Inflammatory macrophage treated with lipopolysaccharide for 1 hour (primary cell): ENCODE measurements at regions not wholly inside any gene's neighbourhood (a gene's known extent, or its start where the extent isn't known, plus 50 kb on each side); places are given as distances from the start of the nearest gene placed in this dataset.
"Not testable (repeated sequence)": the region's sequence is repeated elsewhere in the genome, so short reads cannot be mapped to it uniquely, and the experiment has no call there.

Experiments
- DNase-seq, 2 donors: peaks; one replicate each; pipeline ENCODE4 v3.0.0-alpha.2; 2020 to 2022

- DNase-seq: no peak
Observed at GRCh38 chr16:60763869-60764268, 1272.4 kb downstream of the CDH8 start.

- DNase-seq: no peak
Observed at GRCh38 chr16:60755907-60756306, 1280.3 kb downstream of the CDH8 start.

- no peak for DNase-seq
Observed at GRCh38 chr16:60748366-60748765, 1287.9 kb downstream of the CDH8 start.

DNA sequence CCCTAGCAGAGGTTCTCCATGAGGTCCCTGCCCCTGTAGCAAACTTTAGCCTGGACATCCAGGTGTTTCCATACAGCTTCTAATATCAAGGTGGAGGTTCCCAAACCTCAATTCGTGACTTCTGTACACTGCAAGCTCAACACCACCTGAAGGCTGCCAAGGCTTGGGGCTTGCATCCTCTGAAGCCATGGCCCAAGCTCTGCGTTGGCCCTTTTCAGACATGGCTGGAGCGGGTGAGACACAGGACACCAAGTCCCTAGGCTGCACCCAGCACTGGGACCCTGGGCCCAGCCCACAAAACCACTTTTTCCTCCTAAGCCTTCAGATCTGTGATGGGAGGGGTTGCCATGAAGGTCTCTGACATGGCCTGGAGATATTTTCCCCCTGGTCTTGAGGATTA, 1292.0 kb downstream of the CDH8 start:
- no peak for DNase-seq

GRCh38 chr16:60741810-60742209, 1294.4 kb downstream of the CDH8 start:
- no peak for DNase-seq

DNA sequence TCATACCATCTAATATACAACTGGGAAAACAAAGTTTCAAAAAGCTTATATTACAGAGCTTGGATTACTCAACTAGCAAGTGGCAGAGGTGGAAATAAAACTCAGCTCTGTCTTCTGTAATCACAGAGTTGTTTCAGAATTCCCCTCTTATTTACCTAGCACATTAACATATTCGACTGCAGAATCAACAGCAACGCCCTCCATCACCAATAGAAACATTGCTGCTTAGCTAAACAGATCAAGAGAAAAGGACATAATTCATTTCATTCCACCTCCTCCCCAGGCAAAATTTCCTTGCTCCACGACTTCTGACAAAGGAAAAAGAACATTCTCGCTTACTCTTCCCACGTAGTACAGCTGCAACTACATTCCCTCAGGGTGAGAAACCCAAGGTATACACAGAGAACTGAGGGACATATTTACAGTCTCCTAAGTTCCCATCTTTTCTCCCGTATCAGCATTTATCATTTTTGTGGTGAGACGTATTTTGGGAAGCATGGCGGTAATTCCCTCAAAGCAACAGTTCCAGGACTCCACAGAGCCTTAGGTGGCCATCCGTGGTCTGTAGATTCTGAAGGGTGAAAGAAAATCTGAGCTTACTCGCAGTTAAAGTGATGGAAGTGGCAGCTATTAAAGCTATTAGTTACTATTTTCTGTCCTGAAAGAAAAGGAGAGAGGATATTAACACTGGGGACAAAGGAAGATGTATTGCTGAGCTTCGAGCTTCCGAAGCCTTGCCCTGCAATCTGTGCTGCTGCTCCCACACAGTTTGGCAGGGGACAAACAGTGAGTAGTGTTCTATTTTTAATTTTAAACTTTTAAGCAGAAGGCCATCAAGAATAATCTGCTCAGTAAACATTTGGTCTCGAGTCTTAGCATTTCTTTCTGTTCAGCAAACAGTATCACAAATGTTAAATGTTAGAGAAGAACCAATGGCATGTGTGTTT, 1296.2 kb downstream of the CDH8 start:
- DNase-seq: no peak

DNA sequence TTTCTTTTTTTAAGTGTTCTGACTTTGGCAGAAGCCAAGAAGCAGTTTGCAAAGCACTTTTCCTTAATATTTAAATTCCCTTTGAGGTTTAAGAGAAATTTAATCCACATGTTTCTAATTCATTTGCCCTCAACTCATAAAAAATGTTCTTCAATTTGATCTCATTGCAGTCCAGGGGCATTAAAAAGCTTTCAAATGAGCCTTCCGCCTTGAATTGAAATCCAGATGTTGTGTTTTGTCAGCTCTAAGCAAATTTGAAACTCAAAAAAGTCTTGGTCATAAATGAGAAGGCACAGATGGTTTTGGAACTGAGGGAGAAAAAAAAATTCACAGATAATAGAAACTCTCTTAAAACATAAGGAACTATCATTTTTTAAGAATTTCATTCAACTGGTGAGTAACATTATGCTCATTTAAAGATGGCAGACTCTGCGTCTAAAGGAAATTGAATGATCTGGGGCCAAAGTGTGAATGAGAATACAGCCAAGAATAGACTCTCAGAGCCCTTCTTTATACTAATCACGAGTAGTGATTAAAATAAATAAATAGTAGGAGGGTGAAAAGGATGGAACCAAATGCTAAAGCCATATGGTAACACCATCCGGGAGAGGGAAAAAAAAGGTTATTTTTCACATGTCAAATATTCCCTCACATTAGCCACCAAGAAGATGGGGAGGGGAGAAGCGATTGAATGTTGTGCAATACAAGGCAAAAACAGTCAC, 1304.7 kb downstream of the CDH8 start:
- no peak for DNase-seq

- DNase-seq: no peak
Observed at GRCh38 chr16:60729051-60729450, 1307.2 kb downstream of the CDH8 start.

GRCh38 chr16:60727851-60728250, 1308.4 kb downstream of the CDH8 start:
- no peak for DNase-seq

- no peak for DNase-seq
Observed at GRCh38 chr16:60720060-60720459, 1316.2 kb downstream of the CDH8 start.

DNA sequence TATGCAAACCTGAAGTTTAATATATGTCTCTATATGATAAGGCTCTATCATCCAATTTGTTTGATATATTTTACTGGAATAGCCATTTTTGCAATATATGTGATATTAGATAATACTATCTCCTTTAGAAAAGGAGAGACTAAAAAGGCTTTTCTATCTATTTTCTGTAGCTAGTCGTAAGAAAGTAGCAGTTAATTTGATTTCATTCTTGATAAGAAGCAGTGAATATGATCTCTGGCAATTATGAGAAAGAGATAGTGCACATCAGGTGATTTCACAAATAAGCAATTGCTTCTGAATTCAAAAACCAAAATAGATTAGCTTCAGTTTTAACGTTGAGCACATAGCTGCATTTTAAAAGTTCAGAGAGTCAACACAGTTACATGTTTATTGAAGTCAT, 1318.4 kb downstream of the CDH8 start:
- no peak for DNase-seq

GRCh38 chr16:60712144-60712543, 1324.1 kb downstream of the CDH8 start:
- no peak for DNase-seq

- no peak for DNase-seq
Observed at GRCh38 chr16:60704726-60705125, 1331.5 kb downstream of the CDH8 start.

GRCh38 chr16:60703096-60703495, 1333.1 kb downstream of the CDH8 start:
- no peak for DNase-seq

DNA sequence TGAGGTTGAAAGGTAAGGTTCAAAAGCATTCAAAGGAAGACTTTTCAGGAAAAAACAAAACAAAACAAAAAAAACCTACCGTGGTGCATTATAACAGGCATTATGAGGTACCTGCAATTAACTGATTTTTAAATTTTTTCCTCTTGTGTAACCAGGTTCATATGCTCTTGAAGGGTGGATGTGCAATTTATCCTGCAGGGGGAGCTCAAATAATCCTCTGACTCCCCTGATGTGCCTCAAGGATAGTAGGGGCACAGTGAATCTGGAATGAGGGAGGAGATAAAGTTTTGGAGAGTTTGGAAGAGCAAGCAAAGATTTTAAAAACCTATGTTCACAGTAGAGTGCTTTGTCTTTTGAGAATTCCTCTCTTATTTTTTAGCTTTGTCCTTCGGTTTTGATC, 1349.4 kb downstream of the CDH8 start:
- no peak for DNase-seq

- DNase-seq: no peak
Observed at GRCh38 chr16:60684002-60684401, 1352.2 kb downstream of the CDH8 start.

GRCh38 chr16:60682219-60682618, 1354.0 kb downstream of the CDH8 start:
- DNase-seq: no peak

GRCh38 chr16:60681043-60681442, 1355.2 kb downstream of the CDH8 start:
- DNase-seq: no peak

DNA sequence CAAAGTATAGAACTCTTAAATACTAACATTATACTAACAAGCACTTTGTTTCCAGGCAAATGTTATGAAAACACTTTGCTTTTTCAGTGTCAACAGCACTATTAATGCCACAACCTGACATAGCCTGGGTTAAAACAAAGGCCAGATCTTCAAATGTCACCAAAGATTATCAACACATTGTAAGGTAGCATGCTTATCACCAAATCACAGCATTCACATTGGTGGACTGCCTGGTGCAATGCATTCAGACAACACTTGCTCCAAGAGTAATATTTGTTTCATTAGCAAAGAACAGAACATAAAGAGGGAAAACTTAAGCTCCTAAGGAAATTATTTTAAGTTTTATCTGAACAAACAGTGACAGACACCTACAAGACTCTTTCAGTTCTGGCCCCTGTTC, 1361.2 kb downstream of the CDH8 start:
- no peak for DNase-seq

DNA sequence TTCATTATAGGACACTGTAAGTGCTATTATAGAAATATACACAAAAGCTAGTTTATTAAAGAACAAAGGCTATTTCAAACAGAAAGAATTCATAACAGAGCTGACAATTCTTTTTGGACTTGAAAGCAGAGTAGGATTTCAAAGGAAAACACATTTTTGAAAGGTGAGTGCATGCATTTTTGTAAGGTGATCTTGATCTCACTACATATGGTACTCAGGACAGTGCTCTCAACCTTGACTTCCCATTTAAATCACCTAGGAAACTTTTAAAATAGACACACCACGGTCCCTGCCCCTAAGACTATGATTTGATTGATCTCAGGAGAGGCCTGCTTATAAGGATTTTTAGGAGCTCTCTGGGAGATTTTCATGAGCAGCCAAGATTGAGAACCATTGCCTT, 1362.0 kb downstream of the CDH8 start:
- no peak for DNase-seq

DNA sequence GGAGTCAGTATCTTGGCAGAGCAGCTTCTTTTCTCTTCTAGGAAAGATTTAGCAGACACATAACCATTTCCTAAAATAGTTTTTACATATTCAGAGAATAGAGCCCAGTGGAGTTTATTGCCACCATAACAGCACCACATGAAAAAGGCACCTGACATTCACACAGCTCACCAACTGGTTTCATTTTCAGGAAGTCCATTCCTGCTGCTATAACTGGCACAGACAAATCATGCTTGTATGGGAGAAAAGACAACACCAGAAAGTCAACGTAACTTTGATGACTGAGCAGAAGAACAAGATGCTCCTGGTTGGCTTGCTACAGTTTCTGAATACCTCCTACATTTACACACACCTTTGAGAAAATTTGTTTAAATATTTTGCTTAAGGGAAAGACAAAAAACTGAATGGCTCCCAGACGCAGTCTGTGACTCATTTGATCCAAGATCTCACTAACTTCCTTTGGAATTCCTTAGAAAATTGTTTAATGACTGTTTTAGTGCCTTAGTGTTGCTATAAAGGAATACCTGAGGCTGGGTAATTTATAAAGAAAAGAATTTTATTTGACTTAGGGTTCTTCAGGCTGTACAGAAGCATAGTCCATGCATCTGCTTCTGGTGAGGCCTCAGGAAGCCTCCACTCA, 1380.6 kb downstream of the CDH8 start:
- no peak for DNase-seq

- no peak for DNase-seq
Observed at GRCh38 chr16:60651346-60651745, 1384.9 kb downstream of the CDH8 start.

DNA sequence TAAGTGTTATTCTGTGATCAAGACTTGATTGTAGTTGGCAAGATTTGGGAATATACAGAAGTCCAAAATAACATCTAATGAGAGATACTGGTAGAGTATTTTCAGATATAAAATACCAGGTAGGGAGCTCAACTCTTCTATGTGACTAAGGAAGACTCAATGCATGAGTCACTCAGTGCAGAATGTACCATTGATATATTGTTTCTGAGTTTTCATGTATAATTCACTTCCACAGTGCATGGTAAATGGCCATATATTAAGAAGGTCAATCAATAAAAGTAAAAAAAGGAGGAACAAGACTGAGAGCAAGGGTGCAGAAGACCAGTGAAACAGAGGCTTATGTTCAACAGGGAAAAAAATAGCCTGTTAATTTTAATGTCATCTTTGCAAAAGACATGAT, 1387.9 kb downstream of the CDH8 start:
- no peak for DNase-seq

- DNase-seq: not testable (repeated sequence)
Observed at GRCh38 chr16:60647388-60647787, 1388.8 kb downstream of the CDH8 start.
